ENCODE measurements at regions not wholly inside any gene's neighbourhood (a gene's known extent, or its start where the extent isn't known, plus 50 kb on each side); places are given as distances from the start of the nearest gene placed in this dataset.

GRCh38 chr20:57092900-57093530 is 173.4 kb downstream of the BMP7 start:
- TF ChIP-seq TAF1 (IDR thresholded peaks at IDR 0.05; ENCODE audit: low read depth) (no peak), YY1 (IDR thresholded peaks at IDR 0.05; ENCODE audit: low read depth) (no peak), USF1 (IDR thresholded peaks at IDR 0.05) (no peak)

All from Ishikawa (cell line).